Ovary (tissue), 7 donors: ENCODE measurements at regions not wholly inside any gene's neighbourhood (a gene's known extent, or its start where the extent isn't known, plus 50 kb on each side); places are given as distances from the start of the nearest gene placed in this dataset.

Experiments
- DNase-seq, 5 donors: peaks; one replicate each; pipeline ENCODE4 v3.0.0-alpha.2; 2019 to 2020
- H3K27ac ChIP-seq, 2 donors: fragments of 200-600 bp; one replicate each; pipeline versions ENCODE4 v1.5.1 to v1.8.0; 2019 to 2022
- H3K27me3 ChIP-seq: fragments of 200-600 bp; one replicate; pipeline ENCODE4 v1.8.0; 2022
- H3K36me3 ChIP-seq: fragments of 200-600 bp; sonication (generic); one replicate; pipeline ENCODE4 v1.5.1; 2019
- H3K4me1 ChIP-seq: one replicate; pipeline ENCODE4 v1.8.1; 2013; ENCODE audit warnings: mild to moderate bottlenecking, moderate library complexity; ENCODE audit not compliant: insufficient read depth
- H3K4me3 ChIP-seq: fragments of 200-600 bp; sonication (generic); one replicate; pipeline ENCODE4 v1.5.1; 2017
- H3K9me3 ChIP-seq, 2 donors: fragments of 200-600 bp in 1 of 2; sonication (generic) in 1 of 2; one replicate each; pipeline versions ENCODE4 v1.5.1 to v1.8.1; 2013 to 2019; ENCODE audit warnings: mild to moderate bottlenecking in 1 of 2, moderate library complexity in 1 of 2
- EP300 ChIP-seq: sonication (generic); formaldehyde crosslinking; IDR thresholded peaks from one replicate; pipeline ENCODE4 v1.6.1; 2017; ENCODE audit warnings: antibody characterized with exemption
- POLR2A ChIP-seq: fragments of 450-650 bp; IDR thresholded peaks from one replicate; pipeline ENCODE4 v1.6.1; 2017; ENCODE audit warnings: antibody characterized with exemption, mild to moderate bottlenecking, moderate library complexity
- WGBS, 3 donors: extraction: QIAGEN DNeasy Blood & Tissue Kit in 1 of 3; methylation state at CpG; one replicate each; pipeline versions ENCODE4 v1.1.5 to v1.1.7; 2013 to 2017; 5-methylcytosine and 5-hydroxymethylcytosine counted together
- intact Hi-C, 4 donors: fragments of 100-400 bp; cut with DNase I; formaldehyde crosslinking; loops; one replicate each; pipeline versions ENCODE4 v1.11.0 to v1.15.1; 2022 to 2023
- TF ChIP-seq, protein P1 (sequence below), 3 donors: fragments of 450-650 bp in 2 of 3; fragments of 200-600 bp in 1 of 3; IDR thresholded peaks; one replicate each; pipeline versions ENCODE4 v1.5.1 to v1.8.0; 2016 to 2022; ENCODE audit warnings: antibody characterized with exemption in 3 of 3, mild to moderate bottlenecking in 1 of 3
- donor health status: DM: no; HTN: no; CAD: no; lungs with moderate emphysema.
- donor health status: DM: no; HTN: no; CAD: no.
- donor health status: Bipolar disorder and iron deficiency.
- donor health status: DM: no; HTN: no; CAD: no.
- donor health status: DM: yes; HTN: yes; CAD: no.

DNA sequence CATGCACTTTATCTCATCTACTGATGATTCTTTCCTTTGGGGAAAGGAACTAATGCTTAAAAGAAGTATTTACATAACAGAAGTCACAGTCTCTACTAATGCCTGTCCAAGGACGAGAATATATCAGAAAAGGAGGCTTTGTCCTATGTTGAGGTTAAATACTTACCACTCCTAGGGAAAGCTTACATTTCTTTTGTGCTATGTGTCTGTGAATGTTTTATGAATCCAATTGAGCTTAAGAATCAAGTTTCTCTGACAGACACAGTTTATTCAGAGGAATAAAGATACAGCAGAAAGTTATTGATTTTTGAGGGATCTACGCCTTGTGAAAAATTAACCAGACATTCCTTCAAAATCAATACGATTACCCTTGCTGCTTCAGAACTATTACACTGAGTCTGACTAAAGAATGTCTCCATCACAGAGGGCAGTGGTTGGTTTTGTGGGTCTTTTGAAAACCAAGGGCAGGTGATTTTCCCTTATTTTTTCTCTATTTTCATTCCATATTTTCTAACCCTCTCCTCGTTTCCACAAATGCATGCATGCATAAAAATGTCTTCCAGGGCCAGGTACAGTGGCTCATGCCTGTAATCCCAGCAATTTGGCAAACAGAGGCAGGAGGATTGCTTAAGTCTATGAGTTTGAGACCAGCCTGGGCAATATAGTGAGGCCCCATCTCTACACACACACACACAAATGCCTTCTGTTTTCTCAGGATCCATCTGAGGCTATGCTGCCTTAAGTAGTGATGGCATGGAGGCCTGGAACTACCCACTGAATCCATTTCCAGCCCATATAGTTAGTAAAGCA lies 1095.1 kb downstream of the GALC start:
- TF ChIP-seq, protein P1, sequence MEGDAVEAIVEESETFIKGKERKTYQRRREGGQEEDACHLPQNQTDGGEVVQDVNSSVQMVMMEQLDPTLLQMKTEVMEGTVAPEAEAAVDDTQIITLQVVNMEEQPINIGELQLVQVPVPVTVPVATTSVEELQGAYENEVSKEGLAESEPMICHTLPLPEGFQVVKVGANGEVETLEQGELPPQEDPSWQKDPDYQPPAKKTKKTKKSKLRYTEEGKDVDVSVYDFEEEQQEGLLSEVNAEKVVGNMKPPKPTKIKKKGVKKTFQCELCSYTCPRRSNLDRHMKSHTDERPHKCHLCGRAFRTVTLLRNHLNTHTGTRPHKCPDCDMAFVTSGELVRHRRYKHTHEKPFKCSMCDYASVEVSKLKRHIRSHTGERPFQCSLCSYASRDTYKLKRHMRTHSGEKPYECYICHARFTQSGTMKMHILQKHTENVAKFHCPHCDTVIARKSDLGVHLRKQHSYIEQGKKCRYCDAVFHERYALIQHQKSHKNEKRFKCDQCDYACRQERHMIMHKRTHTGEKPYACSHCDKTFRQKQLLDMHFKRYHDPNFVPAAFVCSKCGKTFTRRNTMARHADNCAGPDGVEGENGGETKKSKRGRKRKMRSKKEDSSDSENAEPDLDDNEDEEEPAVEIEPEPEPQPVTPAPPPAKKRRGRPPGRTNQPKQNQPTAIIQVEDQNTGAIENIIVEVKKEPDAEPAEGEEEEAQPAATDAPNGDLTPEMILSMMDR (IDR thresholded peaks at IDR 0.05), result no peak
- TF ChIP-seq POLR2A (no peak), EP300 (no peak)
- Histone ChIP-seq H3K27ac (no peak overlapping the region), H3K36me3 (no peaks in the 10 kb centered on the region), H3K27me3 (no peaks in the 10 kb centered on the region), H3K9me3 (no peaks in the 10 kb centered on the region), H3K4me1 (no peaks in the 10 kb centered on the region), H3K4me3 (no peak overlapping the region)
- WGBS, 3 donors, result 39 to 62% (median 51%) methylated on average over 4 of the region's 4 CpGs
- intact Hi-C loops, result no loop called here
- DNase-seq, result no peak

DNA sequence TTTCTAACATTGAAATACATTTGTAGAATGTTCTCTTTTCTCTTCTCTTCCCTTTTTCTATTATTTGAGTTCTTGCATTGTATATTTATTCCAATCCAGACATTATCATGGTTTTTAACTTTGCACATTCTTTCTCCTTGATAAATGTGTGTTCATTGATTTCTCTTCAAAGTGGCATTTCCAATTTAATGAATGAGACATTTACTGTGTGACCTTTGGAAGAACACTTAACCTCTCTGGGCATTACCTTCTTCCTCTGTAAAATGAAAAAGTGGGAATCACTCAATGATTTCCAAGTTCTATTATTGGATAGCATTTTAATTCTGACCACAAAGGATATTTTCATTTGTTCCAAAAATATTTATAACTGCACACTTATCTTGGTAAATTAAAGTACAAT lies 1095.8 kb downstream of the GALC start:
- DNase-seq, result no peak
- Histone ChIP-seq H3K27ac (no peak overlapping the region), H3K36me3 (no peaks in the 10 kb centered on the region), H3K9me3 (no peaks in the 10 kb centered on the region), H3K4me3 (no peak overlapping the region), H3K27me3 (no peaks in the 10 kb centered on the region), H3K4me1 (no peaks in the 10 kb centered on the region)
- TF ChIP-seq EP300 (no peak), POLR2A (no peak)
- TF ChIP-seq, protein P1 (IDR thresholded peaks at IDR 0.05), result no peak
- intact Hi-C loops, result no loop called here

DNA sequence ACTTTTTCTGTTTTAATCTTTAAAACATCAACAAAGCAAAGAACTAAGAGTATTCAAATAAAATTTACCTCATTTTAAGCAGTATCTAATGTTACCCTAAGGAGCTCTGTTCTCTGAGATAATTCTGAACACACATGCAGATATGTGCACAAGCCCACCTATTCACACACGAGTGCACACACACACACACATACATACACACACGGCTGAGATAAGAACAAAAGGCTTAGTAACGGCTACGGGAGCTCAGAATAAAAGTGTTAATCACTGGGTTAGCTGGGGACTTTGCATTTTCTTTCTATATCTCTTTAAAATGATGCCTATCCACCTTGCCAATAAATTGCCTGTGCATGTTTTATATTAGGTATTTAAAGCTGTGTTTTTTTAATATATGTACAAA lies 1096.3 kb downstream of the GALC start:
- TF ChIP-seq POLR2A (no peak), EP300 (no peak)
- TF ChIP-seq, protein P1 (IDR thresholded peaks at IDR 0.05), result no peak
- intact Hi-C loops, result no loop called here
- Histone ChIP-seq H3K36me3 (no peaks in the 10 kb centered on the region), H3K4me3 (no peak overlapping the region), H3K4me1 (no peaks in the 10 kb centered on the region), H3K27ac (no peak overlapping the region), H3K27me3 (no peaks in the 10 kb centered on the region), H3K9me3 (no peaks in the 10 kb centered on the region)
- 13 to 37% (median 14%) methylated on average over 4 of the region's 4 CpGs for WGBS, 3 donors
- no peak for DNase-seq

DNA sequence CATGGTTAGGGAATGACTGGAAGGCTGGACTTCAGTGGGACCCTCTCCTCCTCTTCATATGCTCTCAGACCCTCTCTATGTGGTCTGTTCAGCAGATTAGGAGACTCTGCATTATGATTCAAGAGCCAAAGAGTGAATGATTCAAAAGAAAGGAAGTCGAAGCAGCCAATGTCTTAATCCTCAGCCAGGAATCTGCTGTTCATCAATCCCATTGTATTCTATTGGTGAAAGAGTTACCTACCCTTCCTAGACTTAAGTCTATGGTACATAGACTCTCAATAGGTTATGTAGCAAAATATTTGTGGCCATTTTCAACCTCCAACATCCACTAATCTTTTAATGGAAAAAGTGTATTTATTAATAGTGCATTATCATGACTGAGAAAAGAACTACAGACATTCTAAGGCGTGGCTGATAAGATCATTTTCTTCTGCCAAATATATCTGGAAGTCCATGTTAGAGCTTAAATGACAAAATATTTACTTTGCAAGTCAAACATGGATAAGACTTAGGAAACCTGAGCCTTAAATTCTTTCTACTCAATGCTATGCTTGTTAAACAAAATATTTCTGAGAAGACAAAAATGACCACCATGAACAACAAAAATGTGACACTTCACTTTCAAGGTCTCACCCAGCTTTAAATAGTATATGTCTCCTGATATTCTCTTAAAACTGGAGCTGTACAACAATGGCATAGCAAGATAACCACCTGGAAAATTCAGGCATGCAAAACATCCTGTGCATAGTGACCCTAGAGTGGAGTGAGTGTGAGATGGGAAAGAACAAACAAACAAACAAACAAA lies 1100.6 kb downstream of the GALC start:
- Histone ChIP-seq H3K4me1 (no peaks in the 10 kb centered on the region), H3K36me3 (no peaks in the 10 kb centered on the region), H3K4me3 (no peak overlapping the region), H3K9me3 (no peaks in the 10 kb centered on the region), H3K27ac (no peak overlapping the region), H3K27me3 (no peaks in the 10 kb centered on the region)
- intact Hi-C loops, result no loop called here
- DNase-seq, result no peak
- TF ChIP-seq POLR2A (no peak), EP300 (no peak)
- TF ChIP-seq, protein P1 (IDR thresholded peaks at IDR 0.05), result no peak
- 42 to 51% (median 45%) methylated on average over 2 of the region's 2 CpGs for WGBS, 3 donors
